HG03378 (cell line): ENCODE measurements at regions not wholly inside any gene's neighbourhood (a gene's known extent, or its start where the extent isn't known, plus 50 kb on each side); places are given as distances from the start of the nearest gene placed in this dataset.

Experiments
- ATAC-seq: cut with Tn5 transposase; IDR thresholded peaks from one replicate; pipeline ENCODE4 v1.9.1; 2021; ENCODE audit warnings: mild to moderate bottlenecking, moderate library complexity; ENCODE audit not compliant: unreplicated experiment

DNA sequence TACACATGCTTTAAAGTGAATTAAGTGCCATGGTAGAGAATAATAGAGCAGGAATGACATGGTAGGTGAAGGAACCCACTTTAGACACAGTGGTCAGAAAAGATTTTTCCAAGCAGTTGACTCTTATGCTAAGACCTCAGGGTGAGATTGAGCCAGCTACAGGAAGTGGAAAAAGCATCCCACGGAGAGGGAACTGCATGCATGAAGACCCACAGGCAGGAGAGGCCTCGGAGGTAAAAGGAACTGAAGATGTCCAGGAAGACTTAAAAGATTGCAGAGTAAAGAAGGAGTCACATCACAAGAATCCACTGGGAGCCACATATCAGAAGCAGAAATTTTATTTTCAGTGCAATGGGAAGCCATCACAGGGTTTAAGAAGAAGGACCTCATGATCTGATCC is 499.2 kb upstream of the FAM98A start:
- no peak for ATAC-seq

DNA sequence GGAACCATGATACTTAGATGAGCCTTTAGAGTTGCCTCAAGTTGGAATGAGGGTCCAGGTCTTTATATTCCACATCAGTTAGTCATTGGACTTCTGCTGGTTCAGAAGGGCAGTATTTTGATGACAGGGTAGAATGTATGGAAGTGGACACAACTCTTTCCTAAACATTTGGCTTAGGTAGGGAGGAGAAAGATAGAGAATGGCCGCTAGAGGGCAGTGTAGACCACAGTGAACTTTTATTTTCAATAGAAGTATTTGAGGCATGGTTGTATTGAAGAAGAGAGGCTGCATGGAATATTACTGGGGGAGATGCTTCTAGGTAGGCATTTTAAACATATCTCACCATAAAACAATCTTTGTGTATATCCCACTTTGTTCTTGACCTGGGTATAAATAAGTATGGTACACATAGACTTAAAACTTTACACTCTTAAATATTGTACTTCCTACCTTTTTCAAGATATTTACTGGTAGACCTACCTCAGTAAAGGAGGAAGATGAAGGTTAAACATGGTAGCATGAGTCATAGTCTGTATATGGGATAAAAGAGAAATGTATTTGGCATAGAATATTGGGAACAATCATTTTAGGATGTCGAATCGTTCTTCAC is 497.6 kb upstream of the FAM98A start:
- peak; percentile 89 for ATAC-seq

DNA sequence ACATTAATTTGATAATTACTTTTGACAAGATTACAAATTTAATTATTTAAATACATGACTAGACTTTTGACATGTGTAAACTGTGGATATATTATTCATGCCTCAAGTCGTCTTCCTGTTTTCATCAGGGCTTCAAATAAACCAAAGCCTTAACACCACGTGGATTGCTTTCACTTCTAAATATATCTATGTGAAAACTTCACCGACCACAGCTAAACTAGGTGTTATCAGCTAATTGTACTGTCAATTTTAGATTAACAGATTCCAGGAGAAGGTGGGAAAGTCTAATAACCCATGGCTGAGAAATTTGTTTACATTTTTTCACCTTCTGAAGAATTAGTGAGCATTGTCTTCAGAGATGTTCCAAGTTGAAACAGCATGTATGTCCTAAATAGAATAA is 494.7 kb upstream of the FAM98A start:
- ATAC-seq = peak; percentile 44

DNA sequence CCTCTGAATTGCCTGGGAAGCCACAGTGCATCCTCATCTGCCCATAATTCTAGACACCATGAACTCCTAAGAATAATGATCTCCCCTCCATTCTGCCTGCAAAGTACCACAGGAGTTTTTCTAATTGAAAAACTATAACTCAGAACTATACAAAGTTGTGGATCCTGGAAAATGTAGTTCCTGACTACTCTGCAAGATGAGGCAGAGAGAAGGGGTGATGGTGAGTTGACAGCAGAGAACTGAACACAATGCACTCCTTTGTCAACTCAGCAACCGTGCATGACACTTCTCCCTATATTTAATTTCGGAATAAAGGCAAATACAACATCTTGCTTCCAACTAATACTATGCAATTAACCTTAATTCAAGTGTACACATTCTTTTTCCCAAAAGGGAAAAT is 471.1 kb upstream of the FAM98A start:
- no peak for ATAC-seq

DNA sequence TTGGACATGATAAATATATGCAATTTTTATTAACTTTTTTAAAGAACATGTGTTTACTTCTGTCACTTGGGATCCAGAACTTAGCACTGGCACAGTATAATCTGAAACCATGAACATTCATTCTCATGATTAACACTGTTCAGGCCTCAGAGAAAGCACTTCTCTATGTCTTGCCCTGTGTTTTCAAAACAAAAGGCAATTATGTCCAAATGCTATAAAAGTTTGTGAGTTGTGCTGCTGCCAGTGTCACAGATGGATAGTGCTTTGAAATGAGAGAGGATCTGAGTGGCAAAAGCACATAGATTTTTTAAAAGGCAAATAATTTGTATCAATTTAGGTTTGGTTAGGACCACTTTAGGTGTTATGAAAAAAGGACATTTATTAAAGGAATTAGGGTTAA is 470.5 kb upstream of the FAM98A start:
- no peak for ATAC-seq

DNA sequence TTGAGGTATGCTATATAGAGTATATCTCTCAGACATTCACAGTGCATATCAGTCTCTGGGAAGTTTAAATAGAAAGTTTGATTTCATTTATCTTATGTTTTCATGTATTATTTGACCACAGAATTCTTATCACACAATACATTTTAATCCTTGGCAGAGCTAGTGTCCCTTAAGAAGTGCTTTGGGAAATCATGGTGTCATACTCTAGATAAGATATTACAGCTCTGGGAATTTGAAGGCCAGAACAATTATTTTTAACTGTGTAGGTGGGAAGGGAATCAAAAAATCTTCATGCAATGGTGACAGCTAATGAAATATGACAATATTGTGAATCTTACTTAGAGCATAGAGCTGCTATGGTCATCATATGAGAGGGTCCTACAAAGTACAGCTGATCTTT is 451.3 kb upstream of the FAM98A start:
- no peak for ATAC-seq

DNA sequence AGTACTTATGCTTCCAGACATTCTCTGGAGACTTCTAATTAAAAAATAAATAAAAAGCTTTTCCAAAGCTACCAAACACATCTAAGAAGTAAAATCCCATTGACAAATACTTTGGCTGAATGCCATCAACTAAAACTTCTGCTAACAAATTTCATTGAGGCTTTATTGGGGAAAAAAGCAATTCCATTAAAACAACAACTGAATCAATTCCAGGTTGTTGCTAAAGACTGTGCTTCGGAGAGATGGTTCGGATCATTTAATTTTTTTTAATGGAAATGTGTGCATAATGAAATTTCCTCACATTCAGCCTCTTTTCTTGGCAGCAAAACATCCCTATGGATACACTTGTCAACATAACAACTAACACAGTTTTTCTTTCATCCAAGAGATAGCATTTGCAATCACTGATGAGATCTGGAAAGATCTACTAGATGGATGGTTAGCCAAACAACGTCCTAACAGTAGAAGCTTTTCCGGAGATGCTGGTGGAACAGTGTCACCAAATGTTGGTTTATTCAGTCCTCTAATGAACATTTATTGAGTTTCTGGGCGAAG is 446.1 kb upstream of the FAM98A start:
- ATAC-seq = no peak

DNA sequence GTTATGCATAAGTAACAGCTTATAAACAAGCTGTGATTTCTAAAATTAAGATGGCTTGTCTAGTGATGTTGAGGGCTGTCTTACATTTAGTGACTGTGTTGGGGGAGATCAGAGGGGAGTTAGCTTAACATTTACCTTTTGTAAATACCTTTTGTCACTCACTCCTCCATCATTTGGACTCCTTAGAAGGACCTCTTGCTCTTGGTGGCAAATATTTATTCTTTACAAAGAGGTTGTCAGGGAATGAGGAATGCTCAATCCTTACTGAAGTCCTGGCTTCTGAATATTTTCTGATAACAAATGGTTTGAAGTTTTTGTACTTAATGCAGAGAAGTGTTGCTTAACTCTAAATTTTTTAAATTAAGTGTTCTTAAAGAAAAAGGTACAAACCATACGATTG is 438.8 kb upstream of the FAM98A start:
- ATAC-seq = no peak

DNA sequence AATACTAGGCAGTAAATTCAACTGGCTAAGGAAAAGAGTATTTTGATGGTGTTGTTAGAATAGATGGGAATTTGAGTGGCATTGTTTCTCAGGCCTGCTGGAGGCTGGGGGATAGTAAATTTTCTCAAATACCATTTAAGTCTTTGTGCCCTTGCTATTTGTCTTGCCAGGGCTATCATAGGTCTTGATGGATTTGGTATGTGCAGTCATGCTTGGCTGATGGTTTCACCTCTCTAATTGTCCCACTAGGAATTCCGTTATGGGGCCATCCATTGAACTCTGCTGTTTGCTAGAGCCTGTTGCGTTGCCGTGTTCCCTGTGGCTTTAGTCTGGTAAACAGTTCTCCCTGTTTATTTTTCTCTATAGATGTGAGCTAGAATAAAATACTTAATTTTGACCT is 438.1 kb upstream of the FAM98A start:
- ATAC-seq = no peak

DNA sequence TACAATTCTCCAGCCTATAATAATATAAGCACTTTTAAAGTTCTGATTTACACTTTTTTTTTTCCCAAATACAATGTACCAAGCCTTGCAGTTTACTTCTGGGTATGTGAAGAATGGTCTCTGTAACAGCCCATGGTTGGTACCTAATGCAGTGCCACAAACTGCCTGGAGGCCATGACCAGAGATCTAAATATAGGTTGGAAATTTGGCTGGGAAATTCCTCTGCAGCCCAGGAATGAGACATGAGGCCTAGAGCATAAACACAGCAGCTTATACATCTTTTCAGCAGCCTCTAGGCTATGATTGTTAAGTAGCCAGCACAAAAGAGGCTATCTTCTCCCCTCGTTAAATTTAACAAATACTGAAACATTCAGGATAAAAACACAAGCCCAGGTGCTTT is 432.0 kb upstream of the FAM98A start:
- ATAC-seq = no peak

DNA sequence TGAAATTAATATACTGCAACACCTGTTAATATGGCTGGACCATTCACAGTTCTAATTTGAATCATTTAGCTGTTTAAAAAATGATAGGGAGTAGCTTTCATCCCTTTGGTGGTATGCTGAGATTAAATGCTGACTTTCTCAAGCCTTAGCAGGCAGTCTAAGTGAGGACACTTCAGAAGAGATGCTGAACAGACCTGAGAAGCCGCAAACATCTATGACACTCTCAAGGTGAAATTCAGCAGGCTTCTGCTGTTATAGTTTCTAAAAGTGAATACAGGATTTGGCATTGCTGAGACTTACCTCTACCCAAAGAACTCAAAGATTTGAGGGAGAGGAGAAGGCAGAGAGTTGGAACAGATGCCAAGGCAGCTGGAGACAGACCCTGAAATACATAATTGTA is 431.2 kb upstream of the FAM98A start:
- no peak for ATAC-seq

DNA sequence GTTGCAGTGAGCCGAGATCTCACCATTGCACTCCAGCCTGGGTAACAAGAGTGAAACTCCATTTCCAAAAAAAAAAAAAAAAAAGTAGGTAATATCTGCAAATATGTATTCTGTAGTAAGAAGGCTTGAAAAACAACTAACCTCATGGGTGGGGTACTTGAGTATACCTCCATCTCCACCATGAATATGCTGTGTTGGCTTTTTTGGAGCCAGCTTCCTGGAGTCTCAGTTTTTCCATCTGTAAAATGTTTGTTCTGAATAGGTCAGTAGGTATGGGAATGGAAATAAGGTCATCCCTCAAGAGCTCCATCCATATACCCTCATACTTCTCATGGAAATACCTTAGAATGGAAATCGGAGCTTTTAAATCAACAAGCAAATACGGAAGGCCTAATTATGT is 430.0 kb upstream of the FAM98A start:
- ATAC-seq = no peak

DNA sequence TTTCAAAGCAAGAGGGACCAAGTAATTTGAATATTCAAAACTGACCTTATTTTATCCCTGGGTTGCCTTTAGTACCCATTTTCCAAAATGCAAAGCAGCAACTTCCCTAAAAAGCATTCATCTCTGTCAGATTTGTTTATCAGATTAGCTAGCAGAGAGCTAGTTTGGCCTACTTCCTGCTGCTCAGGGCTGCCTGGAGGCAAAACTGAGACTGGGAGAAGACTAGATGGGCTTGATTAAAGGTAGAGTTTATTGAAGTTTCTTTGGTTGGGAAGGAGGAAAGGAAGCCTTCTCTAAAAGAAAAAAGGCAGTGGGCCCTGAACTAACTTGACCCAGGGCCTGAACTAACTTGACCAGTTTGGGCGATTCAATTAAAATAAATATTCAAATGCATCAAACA is 426.1 kb upstream of the FAM98A start:
- ATAC-seq = no peak

DNA sequence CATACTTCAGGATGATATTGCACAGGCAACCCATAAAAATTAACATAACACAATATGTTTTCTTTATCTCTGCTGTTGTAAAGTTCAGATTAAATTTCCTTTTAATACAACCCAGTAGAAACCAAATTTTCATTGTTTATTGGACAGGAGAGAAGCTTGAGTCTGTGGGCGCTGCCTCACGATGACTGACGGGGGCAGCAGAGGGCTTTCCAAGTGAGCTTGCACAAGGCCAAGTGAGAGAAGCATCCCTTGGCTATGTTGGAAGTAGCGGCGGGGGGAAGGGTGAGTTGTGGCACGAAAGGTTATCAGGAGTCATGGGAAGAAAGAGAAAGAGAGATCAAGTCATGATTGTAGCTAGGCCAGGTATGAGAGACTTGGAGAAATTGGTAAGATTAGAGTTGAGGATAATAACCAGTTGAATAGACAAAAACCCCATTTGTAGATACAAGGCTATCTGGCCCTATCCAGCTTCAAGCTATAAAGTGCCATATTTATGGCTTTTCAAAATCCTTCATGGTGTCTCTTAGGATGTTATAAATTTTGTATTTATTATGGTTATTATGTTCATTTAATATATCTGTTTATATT is 413.7 kb upstream of the FAM98A start:
- ATAC-seq = peak; percentile 81

DNA sequence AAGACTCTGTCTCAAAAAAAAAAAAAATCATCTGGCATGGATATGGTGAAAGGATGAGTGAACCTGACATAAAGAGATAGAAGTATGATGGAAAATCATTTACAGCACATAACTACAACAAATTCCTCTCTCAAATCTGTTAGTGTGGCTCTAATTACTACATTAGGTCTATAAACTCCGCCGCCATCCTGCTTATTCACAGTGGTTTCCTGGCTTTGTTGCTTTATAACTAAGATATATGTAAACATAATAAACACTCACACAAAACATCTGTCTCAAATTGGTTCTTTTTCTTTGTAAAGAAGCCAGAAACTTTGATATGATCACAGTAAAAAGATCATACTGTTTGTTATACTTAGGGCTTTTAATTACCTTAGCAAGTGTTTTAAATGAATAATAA is 412.6 kb upstream of the FAM98A start:
- ATAC-seq = no peak

DNA sequence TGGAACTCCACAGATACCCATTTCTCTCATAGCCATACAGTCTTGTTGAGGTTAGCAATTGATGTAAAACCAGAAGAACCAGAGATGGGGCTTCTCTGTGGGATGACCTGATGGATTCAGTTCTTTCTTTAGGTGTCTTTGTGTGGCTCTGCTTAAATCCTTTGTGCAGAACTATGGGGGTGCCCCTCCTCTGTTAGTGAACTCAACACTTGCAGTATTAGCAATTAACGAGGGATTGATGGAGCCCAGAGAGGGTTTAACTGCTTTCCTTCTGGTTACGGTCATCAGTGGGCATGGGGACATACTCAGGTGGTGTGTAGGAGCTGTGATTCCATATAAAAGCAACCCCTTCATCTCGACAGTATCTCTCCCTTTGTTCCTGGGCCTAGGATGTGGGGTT is 406.8 kb upstream of the FAM98A start:
- ATAC-seq = no peak

DNA sequence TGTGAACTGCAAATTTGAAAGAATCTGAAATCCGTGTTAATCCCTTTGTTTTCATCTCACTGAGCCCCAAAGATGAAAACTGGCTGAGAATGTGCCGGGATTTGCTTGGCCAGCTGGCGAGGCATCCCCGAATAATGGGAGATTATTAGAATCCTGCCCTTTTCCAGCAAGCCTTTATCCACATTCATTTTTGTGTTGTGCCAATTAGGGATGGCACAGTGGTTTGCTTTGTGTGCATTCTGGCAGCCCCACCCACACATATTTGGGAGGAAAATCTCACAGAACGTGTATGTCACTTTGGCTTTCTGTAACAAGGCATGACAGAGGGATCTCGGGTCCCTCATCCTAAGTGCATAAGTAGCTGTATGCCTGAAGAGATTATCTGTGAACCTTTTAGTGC is 405.8 kb upstream of the FAM98A start:
- ATAC-seq = no peak

DNA sequence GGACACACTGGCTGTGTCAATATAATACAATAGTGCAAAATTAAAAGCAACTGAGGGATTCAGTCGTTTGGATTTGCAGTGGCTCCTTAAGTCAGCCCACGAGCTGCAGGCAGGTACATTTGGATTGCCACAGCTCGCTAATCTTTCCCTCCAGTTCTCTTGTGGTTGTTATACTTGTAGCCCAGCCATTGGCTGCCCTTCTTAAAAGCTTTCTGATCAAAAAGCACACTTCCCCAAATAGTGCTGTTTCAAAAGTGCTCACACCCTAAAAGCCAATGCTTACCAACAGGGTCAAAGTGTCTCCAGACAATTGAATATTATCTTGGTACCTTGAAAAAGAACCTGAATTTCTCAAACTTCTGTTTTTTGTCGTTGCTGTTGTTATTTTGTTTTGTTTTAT is 404.7 kb upstream of the FAM98A start:
- no peak for ATAC-seq

DNA sequence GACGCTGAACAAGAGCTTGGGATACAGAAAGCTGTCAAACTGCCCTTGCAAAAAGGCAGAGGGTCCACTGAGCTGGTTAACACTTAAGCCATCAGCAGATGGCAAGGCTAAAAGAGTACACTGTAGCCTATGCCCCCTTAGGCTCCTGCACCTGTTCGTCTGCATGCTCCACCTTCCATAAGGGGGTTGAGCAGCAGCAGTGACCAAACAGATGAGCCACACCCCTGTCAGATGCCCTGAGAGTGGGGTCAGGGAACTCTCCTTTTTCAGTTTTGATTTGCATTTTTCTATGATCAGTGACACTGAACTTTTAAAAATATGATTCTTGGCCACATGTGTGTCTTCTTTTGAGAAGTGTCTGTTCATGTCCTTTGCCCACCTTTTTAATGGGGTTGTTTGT is 402.5 kb upstream of the FAM98A start:
- no peak for ATAC-seq

DNA sequence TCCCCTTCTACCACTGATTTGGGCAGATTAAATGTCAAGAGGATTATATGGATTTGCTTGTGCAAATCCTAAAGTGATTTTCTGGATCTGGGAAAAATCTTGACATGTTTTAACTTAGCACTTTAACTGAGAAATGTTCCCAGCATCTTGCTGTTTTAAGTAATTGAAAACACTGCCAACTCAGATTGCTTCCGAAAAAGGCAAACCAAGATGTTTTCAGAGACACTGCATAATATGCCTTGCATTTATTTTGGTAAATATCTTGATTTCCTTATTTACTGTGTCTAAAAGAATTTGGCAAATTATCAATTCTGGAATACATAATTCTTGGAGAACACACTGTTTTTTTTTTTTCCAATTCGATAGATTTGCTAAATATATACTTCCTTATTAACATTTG is 385.0 kb upstream of the FAM98A start:
- ATAC-seq = no peak

DNA sequence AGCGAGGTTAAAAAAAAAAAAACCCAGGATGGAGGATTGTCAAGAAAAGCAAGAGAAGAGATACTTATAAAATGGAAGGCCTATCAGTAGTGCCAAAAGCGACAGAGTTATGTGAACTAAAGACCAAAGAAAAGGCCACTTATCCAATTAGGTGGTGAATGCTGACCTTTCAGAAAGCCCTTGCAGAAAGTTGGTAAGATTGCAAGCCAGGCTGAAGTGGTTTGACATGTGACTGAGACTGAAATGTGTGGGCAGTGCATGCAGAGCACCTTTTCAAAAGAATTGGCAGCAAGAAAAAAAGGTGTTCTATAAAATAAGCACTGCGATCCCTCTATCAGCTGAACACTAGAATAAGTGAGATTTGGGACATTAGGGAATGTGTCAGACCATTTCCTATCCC is 379.4 kb upstream of the FAM98A start:
- ATAC-seq = no peak

DNA sequence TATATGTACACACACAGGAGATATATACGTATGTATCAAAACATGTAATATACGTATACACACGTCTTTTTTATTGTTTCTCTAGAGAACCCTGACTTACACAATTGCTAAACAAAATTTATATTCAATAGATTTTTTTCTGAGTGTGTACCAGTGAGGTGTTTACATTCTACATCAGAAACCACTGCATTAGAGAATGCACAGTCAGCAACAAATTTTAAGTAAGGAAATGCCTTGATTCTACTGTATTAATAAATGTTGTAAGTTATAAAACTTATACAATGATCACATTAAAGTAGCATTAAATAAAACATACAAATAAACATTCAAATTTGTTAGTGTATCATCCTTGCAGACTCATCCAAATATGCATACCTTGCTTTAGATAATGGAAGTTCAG is 376.4 kb upstream of the FAM98A start:
- no peak for ATAC-seq

DNA sequence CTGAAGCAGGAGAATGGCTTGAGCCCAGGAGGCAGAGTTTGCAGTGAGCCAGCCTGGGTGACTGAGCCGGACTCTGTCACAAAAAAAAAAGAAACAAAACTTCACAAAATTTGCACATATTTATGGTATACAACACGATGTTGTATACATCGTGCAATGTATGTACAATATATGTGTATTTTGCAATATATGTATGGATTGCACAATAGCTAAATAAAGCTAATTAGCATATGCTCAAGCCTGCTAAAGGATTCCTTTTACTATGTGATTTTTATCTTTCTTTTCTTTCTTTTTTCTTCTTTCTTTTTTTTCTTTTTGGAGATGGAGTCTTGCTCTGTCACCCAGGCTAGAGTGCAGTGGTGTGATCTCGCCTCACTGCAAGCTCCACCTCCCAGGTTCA is 368.0 kb upstream of the FAM98A start:
- ATAC-seq = no peak
